ENCODE measurements at regions not wholly inside any gene's neighbourhood (a gene's known extent, or its start where the extent isn't known, plus 50 kb on each side); places are given as distances from the start of the nearest gene placed in this dataset.

DNA sequence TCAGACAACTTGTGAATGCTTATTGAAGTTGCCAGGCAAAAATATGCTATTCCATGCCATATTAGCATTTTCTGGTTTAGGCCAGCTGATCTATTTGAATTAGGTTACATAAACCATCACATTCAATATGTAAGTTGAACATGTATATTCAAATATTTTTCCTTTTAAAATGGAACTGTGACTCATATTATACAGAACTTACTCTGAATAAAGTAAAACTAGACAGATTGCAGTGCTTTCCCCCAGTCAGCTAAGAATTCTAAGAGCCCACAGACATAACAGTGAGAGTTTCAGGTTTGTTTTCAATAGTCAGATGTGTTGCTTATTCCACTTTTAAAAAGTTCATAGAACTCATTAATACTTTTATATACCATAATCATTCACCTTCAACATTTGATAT, 119.8 kb downstream of the MGST1 start:
- TF ChIP-seq, protein P1, sequence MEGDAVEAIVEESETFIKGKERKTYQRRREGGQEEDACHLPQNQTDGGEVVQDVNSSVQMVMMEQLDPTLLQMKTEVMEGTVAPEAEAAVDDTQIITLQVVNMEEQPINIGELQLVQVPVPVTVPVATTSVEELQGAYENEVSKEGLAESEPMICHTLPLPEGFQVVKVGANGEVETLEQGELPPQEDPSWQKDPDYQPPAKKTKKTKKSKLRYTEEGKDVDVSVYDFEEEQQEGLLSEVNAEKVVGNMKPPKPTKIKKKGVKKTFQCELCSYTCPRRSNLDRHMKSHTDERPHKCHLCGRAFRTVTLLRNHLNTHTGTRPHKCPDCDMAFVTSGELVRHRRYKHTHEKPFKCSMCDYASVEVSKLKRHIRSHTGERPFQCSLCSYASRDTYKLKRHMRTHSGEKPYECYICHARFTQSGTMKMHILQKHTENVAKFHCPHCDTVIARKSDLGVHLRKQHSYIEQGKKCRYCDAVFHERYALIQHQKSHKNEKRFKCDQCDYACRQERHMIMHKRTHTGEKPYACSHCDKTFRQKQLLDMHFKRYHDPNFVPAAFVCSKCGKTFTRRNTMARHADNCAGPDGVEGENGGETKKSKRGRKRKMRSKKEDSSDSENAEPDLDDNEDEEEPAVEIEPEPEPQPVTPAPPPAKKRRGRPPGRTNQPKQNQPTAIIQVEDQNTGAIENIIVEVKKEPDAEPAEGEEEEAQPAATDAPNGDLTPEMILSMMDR (IDR thresholded peaks at IDR 0.05): no peak
- Histone ChIP-seq H3K9me3 (no peaks in the 10 kb centered on the region), H3K4me1 (no peaks in the 10 kb centered on the region), H3K27ac (no peak overlapping the region), H3K4me3 (no peak overlapping the region), H3K36me3 (no peaks in the 10 kb centered on the region), H3K27me3 (no peaks in the 10 kb centered on the region)
- intact Hi-C loops (cut with DNase I): no loop called here
- ATAC-seq (no peak), DNase-seq (no peak)

DNA sequence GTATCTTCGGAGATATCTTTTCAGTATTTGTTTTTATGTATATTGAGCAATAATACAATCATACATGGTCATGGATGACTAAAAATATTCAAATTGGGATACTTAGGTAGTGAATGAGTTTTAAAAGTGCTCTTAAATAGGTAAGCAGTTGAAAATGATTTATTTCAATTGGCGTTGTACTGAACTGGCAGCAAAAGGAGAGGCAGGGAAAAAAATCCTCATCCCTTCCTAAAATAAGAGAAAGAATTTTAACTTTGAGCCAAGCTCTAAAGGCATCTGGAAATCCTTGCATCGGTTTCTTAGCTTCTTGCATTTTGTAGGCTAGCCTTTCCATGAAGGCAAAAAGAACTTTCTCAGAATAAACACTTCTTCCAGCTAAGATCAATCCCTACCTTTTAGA, 125.2 kb downstream of the MGST1 start:
- intact Hi-C loops (cut with DNase I): no loop called here
- no peaks in the 10 kb centered on the region for H3K27me3 ChIP-seq
- no peak overlapping the region for H3K27ac ChIP-seq
- TF ChIP-seq, protein P1 (IDR thresholded peaks at IDR 0.05): no peak
- H3K4me3 ChIP-seq: no peak overlapping the region
- H3K4me1 ChIP-seq: no peaks in the 10 kb centered on the region
- no peaks in the 10 kb centered on the region for H3K9me3 ChIP-seq
- H3K36me3 ChIP-seq: no peaks in the 10 kb centered on the region
- ATAC-seq (no peak), DNase-seq (no peak)

DNA sequence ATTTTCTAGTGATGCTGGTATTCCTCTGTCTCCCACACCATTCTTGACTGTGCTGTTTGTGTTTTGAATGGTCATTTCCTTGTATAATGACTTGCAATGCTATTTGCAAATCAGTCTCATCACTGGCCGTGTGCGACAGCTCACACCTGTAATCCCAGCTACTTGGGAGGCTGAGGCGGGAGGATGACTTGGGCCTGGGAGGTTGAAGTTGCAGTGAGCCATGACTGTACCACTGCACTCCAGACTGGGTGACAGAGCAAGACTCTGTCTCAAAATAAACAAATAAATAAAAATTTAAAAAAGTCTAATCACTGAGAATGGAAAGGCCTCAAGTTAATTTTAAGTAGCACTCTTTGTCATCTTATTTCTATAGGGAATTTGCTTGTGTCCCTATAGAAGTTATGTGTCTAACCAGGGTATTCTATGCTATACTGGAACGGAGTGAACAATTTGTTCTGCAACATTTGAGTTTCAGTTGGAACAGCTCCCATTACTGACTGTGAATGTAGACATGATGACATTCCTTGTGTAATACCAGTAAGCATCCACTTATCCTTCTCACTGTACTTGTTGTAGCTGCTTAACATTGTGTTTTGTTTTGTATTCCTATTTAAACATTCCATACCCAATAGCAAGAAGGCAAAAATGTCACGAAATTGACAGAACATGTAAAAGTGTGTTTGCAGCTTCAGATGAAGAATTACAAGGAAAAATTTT, 126.3 kb downstream of the MGST1 start:
- no peak for DNase-seq
- TF ChIP-seq, protein P1 (IDR thresholded peaks at IDR 0.05): no peak
- intact Hi-C loops (cut with DNase I): no loop called here

DNA sequence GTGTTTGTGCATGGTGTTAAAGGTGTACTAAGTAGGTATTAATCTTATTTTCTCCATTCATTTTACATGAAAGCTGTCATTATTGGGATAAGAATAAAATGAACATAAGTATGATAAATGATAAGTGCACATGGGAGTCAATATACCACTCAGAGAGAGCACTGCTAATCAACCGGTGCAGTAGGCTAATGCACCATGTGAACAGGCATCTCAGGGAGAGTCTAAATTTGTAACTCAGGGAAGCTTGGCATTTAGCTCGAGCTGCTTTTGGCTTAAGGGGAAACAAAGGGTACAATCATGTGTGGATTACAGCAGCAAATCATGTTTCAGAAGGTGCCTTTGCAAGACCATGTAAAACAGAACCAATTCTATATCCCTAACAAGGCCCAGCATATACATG, 127.4 kb downstream of the MGST1 start:
- Histone ChIP-seq H3K9me3 (no peaks in the 10 kb centered on the region), H3K4me3 (no peak overlapping the region), H3K27me3 (no peaks in the 10 kb centered on the region), H3K4me1 (no peaks in the 10 kb centered on the region), H3K27ac (no peak overlapping the region), H3K36me3 (no peaks in the 10 kb centered on the region)
- intact Hi-C loops (cut with DNase I): no loop called here
- TF ChIP-seq, protein P1 (IDR thresholded peaks at IDR 0.05): no peak
- DNase-seq (no peak), ATAC-seq (no peak)

More for the DNA sequence above, 126.3 kb downstream of the MGST1 start:
- no peaks in the 10 kb centered on the region for H3K4me1 ChIP-seq
- H3K27me3 ChIP-seq: no peaks in the 10 kb centered on the region
- no peaks in the 10 kb centered on the region for H3K36me3 ChIP-seq
- H3K27ac ChIP-seq: no peak overlapping the region
- H3K9me3 ChIP-seq: no peaks in the 10 kb centered on the region
- H3K4me3 ChIP-seq: no peak overlapping the region
- ATAC-seq: peak; percentile 81

DNA sequence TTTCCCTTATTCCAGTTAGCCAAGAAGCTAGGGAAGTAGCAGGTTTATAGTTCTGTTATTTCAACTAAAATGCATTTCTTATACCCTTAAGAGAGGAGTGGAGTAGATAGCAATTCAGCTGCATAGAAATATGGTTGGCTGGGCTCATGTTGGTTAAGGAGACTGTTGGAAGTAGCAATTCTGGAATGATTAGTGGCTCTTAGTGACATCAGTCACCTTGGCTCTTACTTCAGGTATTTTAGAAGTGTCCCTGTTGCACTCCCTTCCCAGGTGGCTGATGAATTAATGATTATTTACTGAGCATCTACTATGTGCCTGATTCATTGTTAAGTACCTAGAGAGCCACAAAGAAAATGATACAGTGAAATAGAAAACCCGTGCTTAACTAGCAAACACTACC, 128.1 kb downstream of the MGST1 start:
- Histone ChIP-seq H3K9me3 (no peaks in the 10 kb centered on the region), H3K4me1 (no peaks in the 10 kb centered on the region), H3K4me3 (no peak overlapping the region), H3K27ac (no peak overlapping the region), H3K36me3 (no peaks in the 10 kb centered on the region), H3K27me3 (no peaks in the 10 kb centered on the region)
- intact Hi-C loops (cut with DNase I): no loop called here
- TF ChIP-seq, protein P1 (IDR thresholded peaks at IDR 0.05): no peak
- DNase-seq: no peak
- peak; percentile 79 for ATAC-seq

DNA sequence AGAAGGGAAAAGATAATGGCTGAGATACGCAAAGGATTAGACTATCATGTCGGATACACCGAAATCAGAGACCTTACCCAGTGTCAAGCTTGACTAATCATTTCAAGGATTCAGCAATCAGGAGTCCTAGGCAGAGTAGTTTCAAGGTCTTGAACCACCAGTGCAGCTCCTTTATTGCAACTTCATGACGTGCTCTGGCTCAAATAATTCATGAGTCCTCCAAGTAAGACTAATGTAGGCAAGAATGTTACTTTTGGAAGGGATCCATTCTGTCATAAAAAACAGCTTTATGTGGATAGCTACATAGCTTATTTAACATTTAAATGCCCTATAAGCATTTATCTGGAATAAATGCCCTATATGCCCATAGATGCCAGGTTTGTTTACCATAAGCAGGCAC, 123.2 kb downstream of the LMO3 start:
- no peaks in the 10 kb centered on the region for H3K36me3 ChIP-seq
- TF ChIP-seq, protein P1 (IDR thresholded peaks at IDR 0.05): no peak
- peaks cover 6% of the 10 kb centered on the region for H3K9me3 ChIP-seq
- H3K27me3 ChIP-seq: no peaks in the 10 kb centered on the region
- H3K4me3 ChIP-seq: no peak overlapping the region
- H3K4me1 ChIP-seq: no peaks in the 10 kb centered on the region
- DNase-seq: no peak
- no peak overlapping the region for H3K27ac ChIP-seq
- no peak for ATAC-seq
- intact Hi-C loops (cut with DNase I): no loop called here

Measured in upper lobe of right lung (tissue), 1 donor.